HEK293 (cell line): ENCODE measurements at regions not wholly inside any gene's neighbourhood (a gene's known extent, or its start where the extent isn't known, plus 50 kb on each side); places are given as distances from the start of the nearest gene placed in this dataset.

Experiments
- CTCF ChIA-PET: fragments of 350-600 bp; formaldehyde crosslinking; extraction: SDS; loops from one replicate; lab custom pipeline; 2021; ENCODE audit warnings: antibody characterized with exemption; lab: Yijun Ruan, JAX
- POLR2A ChIA-PET: fragments of 300-600 bp; formaldehyde crosslinking; extraction: SDS; loops from one replicate; lab custom pipeline; 2020; ENCODE audit warnings: antibody characterized with exemption, inconsistent platforms; lab: Yijun Ruan, JAX
- H3K27ac ChIP-seq: fragments of 200-500 bp; sonication (Bioruptor generic); 2 replicates; pipeline ENCODE4 v1.5.1; 2014; ENCODE audit warnings: low read depth, low read length, control low read depth, inconsistent platforms; ENCODE audit errors: extremely low read depth
- H3K36me3 ChIP-seq, 2 experiments: fragments of 200-500 bp in 1 of 2; sonication (Bioruptor generic) in 1 of 2; 1 replicate in 1 of 2; 2 replicates in 1 of 2; pipeline ENCODE4 v1.5.1; 2014 to 2017; ENCODE audit warnings: inconsistent platforms in 2 of 2, low read length in 2 of 2; ENCODE audit not compliant: control insufficient read depth in 2 of 2, insufficient read depth in 1 of 2
- H3K4me1 ChIP-seq: fragments of 200-500 bp; sonication (Bioruptor generic); 2 replicates; pipeline ENCODE4 v1.5.1; 2014; ENCODE audit warnings: mild to moderate bottlenecking, low read length, inconsistent platforms; ENCODE audit not compliant: control insufficient read depth, insufficient read depth
- H3K4me3 ChIP-seq: 2 replicates; pipeline ENCODE4 v1.5.1; 2011; ENCODE audit warnings: low read depth, mild to moderate bottlenecking, control low read depth, low read length, moderate library complexity
- H3K9me3 ChIP-seq: fragments of 200-500 bp; sonication (Bioruptor generic); 2 replicates; pipeline ENCODE4 v1.5.1; 2014; ENCODE audit warnings: low read depth, low read length, inconsistent platforms; ENCODE audit not compliant: control insufficient read depth, insufficient read depth
- GLI4 ChIP-seq: fragments of 450-650 bp; formaldehyde crosslinking; IDR thresholded peaks from 2 replicates; pipeline ENCODE4 v1.5.1; 2016; ENCODE audit warnings: missing biosample characterization, missing genetic modification characterization
- GLIS2 ChIP-seq: fragments of 450-650 bp; formaldehyde crosslinking; IDR thresholded peaks from 2 replicates; pipeline ENCODE4 v1.5.1; 2016; ENCODE audit warnings: missing biosample characterization, missing genetic modification characterization
- IKZF3 ChIP-seq: fragments of 450-650 bp; IDR thresholded peaks from 2 replicates; pipeline ENCODE4 v1.5.0; 2018; ENCODE audit warnings: missing biosample characterization, mild to moderate bottlenecking, missing genetic modification characterization, moderate library complexity
- KLF9 ChIP-seq: fragments of 450-650 bp; formaldehyde crosslinking; IDR thresholded peaks from 2 replicates; pipeline ENCODE4 v1.5.1; 2016; ENCODE audit warnings: missing biosample characterization, missing genetic modification characterization, low read depth
- MZF1 ChIP-seq: fragments of 450-650 bp; formaldehyde crosslinking; IDR thresholded peaks from 2 replicates; pipeline ENCODE4 v1.5.1; 2017; ENCODE audit warnings: missing biosample characterization, missing genetic modification characterization, borderline replicate concordance
- REPIN1 ChIP-seq: fragments of 450-650 bp; formaldehyde crosslinking; IDR thresholded peaks from 2 replicates; pipeline ENCODE4 v1.5.1; 2017; ENCODE audit warnings: missing biosample characterization, missing genetic modification characterization, low read depth
- SP7 ChIP-seq: fragments of 450-650 bp; formaldehyde crosslinking; IDR thresholded peaks from 2 replicates; pipeline ENCODE4 v1.5.1; 2016; ENCODE audit warnings: missing biosample characterization, missing genetic modification characterization
- ZBTB17 ChIP-seq: fragments of 450-650 bp; formaldehyde crosslinking; IDR thresholded peaks from 2 replicates; pipeline ENCODE4 v1.5.1; 2016; ENCODE audit warnings: missing biosample characterization, missing genetic modification characterization
- ZNF133 ChIP-seq: fragments of 450-650 bp; formaldehyde crosslinking; IDR thresholded peaks from 2 replicates; pipeline ENCODE4 v1.5.1; 2016; ENCODE audit warnings: missing biosample characterization, missing genetic modification characterization
- ZNF239 ChIP-seq: fragments of 450-650 bp; formaldehyde crosslinking; IDR thresholded peaks from 2 replicates; pipeline ENCODE4 v1.5.1; 2016; ENCODE audit warnings: missing biosample characterization, missing genetic modification characterization
- ZNF341 ChIP-seq: fragments of 450-650 bp; formaldehyde crosslinking; IDR thresholded peaks from 2 replicates; pipeline ENCODE4; 2016; ENCODE audit warnings: low read depth, missing biosample characterization, missing genetic modification characterization
- ZNF354C ChIP-seq: fragments of 450-650 bp; formaldehyde crosslinking; IDR thresholded peaks from 2 replicates; pipeline ENCODE4 v1.5.1; 2016; ENCODE audit warnings: missing biosample characterization, missing genetic modification characterization, low read depth, borderline replicate concordance
- ZNF521 ChIP-seq: fragments of 450-650 bp; formaldehyde crosslinking; IDR thresholded peaks from 2 replicates; pipeline ENCODE4 v1.5.1; 2017; ENCODE audit warnings: missing biosample characterization, mild to moderate bottlenecking, missing genetic modification characterization
- ZNF548 ChIP-seq: fragments of 450-650 bp; formaldehyde crosslinking; IDR thresholded peaks from 2 replicates; pipeline ENCODE4 v1.5.1; 2016; ENCODE audit warnings: missing biosample characterization, missing genetic modification characterization
- ZNF621 ChIP-seq: fragments of 450-650 bp; formaldehyde crosslinking; IDR thresholded peaks from 2 replicates; pipeline ENCODE4 v1.5.1; 2017; ENCODE audit warnings: missing biosample characterization, missing genetic modification characterization
- ZNF76 ChIP-seq: fragments of 450-650 bp; formaldehyde crosslinking; IDR thresholded peaks from 2 replicates; pipeline ENCODE4; 2016; ENCODE audit warnings: low read depth, missing biosample characterization, missing genetic modification characterization, borderline replicate concordance
- TF ChIP-seq, protein P1 (sequence below): fragments of 450-650 bp; formaldehyde crosslinking; IDR thresholded peaks from 2 replicates; pipeline ENCODE4; 2016; ENCODE audit warnings: missing biosample characterization, missing genetic modification characterization
- TF ChIP-seq, protein P2 (sequence below): fragments of 450-650 bp; formaldehyde crosslinking; IDR thresholded peaks from 2 replicates; pipeline ENCODE4 v1.5.1; 2016; ENCODE audit warnings: missing biosample characterization, missing genetic modification characterization
- TF ChIP-seq, protein P3 (sequence below): fragments of 450-650 bp; formaldehyde crosslinking; IDR thresholded peaks from 2 replicates; pipeline ENCODE4 v1.5.1; 2016; ENCODE audit warnings: missing biosample characterization, missing genetic modification characterization
- TF ChIP-seq, protein P4 (sequence below): fragments of 450-650 bp; formaldehyde crosslinking; IDR thresholded peaks from 2 replicates; pipeline ENCODE4 v1.5.1; 2016; ENCODE audit warnings: missing biosample characterization, missing genetic modification characterization, borderline replicate concordance

DNA sequence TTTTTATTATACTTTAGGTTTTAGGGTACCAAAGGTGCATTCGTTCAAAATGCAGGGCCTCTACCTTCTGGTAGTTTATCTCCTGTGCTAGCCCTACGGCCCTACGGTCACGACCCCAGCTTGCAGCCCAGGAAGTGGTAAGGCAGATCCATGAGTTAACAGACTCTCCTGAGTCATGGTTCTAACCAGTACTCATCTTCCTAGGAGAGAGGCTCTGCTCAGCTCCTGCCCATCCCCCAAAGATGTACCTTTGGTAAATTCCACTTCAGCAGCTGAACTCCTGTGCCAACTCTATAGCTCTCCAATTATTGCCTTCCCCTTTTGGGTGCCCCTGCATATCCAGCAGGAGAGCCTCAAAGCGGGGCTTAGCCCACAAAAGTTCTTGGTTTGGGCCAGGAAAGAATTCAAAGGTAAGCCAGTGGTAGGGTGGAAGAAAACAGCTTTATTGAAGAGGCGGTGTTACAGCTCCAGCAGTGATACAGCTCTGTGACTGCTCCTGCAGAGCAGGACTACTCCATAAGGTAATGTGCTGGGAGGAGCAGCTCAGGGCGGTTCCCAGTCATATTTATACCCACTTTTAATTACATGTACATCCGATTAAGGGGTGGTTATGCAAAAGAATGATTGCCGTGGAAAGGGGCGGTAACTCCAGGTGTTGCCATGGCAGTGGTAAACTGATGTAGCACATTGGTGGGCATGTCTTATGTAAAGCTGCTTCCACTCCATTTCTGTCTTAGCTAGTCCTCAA, 241.4 kb downstream of the PMP22 start:
- Histone ChIP-seq H3K36me3 (no peaks in the 10 kb centered on the region), H3K4me1 (no peaks in the 10 kb centered on the region), H3K4me3 (no peak overlapping the region), H3K27ac (no peak overlapping the region), H3K9me3 (no peaks in the 10 kb centered on the region)
- ChIA-PET CTCF (interaction anchor here (0.9 kb wide), 1 partner anchor 9 kb away, joined by 5 read pairs; no protein-coding TSS in a partner anchor), POLR2A (interaction anchor here (0.6 kb wide), 2 partner anchors 52 to 723 kb away, joined by 3 read pairs; partner anchors contain the start of gene HS3ST3B1)
- TF ChIP-seq, protein P1, sequence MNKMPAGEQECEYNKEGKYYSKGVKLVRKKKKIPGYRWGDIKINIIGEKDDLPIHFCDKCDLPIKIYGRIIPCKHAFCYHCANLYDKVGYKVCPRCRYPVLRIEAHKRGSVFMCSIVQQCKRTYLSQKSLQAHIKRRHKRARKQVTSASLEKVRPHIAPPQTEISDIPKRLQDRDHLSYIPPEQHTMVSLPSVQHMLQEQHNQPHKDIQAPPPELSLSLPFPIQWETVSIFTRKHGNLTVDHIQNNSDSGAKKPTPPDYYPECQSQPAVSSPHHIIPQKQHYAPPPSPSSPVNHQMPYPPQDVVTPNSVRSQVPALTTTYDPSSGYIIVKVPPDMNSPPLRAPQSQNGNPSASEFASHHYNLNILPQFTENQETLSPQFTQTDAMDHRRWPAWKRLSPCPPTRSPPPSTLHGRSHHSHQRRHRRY: no peak
- no peak for TF ChIP-seq KLF9
- TF ChIP-seq, protein P2, sequence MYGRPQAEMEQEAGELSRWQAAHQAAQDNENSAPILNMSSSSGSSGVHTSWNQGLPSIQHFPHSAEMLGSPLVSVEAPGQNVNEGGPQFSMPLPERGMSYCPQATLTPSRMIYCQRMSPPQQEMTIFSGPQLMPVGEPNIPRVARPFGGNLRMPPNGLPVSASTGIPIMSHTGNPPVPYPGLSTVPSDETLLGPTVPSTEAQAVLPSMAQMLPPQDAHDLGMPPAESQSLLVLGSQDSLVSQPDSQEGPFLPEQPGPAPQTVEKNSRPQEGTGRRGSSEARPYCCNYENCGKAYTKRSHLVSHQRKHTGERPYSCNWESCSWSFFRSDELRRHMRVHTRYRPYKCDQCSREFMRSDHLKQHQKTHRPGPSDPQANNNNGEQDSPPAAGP: no peak

DNA sequence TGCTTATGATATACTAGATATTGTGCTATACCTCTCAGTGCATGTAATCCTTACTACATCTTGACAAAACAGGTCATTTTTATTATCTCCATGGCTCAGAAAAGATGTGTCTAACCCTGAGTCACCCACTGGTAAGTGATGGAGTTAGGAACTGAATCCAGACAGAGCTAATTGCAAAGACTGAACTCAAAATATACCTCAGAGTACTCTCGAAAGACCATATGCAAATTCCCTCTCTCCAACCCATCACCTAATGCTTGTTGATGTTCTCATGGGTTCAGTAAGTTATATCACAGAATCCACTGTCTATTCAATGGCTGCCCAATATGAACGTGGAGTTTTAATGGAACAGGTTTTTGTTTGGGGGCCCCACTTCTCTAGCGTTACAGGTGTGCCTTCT, 246.0 kb downstream of the PMP22 start:
- CTCF ChIA-PET: no interaction called here
- Histone ChIP-seq H3K4me3 (no peak overlapping the region), H3K4me1 (no peaks in the 10 kb centered on the region), H3K27ac (no peak overlapping the region), H3K36me3 (no peaks in the 10 kb centered on the region), H3K9me3 (no peaks in the 10 kb centered on the region)
- TF ChIP-seq, protein P1: no peak
- TF ChIP-seq IKZF3 (tag by site-specific recombination) (no peak), MZF1 (no peak), ZNF354C (no peak), ZNF76 (tag by site-specific recombination) (no peak), ZBTB17 (no peak), REPIN1 (tag by site-specific recombination) (no peak), ZNF239 (tag by site-specific recombination) (no peak), GLI4 (tag by site-specific recombination) (no peak), ZNF341 (no peak), GLIS2 (tag by site-specific recombination) (no peak), ZNF621 (tag by site-specific recombination) (no peak), ZNF521 (tag by site-specific recombination) (no peak), ZNF548 (tag by site-specific recombination) (no peak), ZNF133 (tag by site-specific recombination) (no peak), SP7 (tag by site-specific recombination) (no peak)
- TF ChIP-seq, protein P3, sequence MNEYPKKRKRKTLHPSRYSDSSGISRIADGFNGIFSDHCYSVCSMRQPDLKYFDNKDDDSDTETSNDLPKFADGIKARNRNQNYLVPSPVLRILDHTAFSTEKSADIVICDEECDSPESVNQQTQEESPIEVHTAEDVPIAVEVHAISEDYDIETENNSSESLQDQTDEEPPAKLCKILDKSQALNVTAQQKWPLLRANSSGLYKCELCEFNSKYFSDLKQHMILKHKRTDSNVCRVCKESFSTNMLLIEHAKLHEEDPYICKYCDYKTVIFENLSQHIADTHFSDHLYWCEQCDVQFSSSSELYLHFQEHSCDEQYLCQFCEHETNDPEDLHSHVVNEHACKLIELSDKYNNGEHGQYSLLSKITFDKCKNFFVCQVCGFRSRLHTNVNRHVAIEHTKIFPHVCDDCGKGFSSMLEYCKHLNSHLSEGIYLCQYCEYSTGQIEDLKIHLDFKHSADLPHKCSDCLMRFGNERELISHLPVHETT (tag by site-specific recombination): no peak
- TF ChIP-seq, protein P4, sequence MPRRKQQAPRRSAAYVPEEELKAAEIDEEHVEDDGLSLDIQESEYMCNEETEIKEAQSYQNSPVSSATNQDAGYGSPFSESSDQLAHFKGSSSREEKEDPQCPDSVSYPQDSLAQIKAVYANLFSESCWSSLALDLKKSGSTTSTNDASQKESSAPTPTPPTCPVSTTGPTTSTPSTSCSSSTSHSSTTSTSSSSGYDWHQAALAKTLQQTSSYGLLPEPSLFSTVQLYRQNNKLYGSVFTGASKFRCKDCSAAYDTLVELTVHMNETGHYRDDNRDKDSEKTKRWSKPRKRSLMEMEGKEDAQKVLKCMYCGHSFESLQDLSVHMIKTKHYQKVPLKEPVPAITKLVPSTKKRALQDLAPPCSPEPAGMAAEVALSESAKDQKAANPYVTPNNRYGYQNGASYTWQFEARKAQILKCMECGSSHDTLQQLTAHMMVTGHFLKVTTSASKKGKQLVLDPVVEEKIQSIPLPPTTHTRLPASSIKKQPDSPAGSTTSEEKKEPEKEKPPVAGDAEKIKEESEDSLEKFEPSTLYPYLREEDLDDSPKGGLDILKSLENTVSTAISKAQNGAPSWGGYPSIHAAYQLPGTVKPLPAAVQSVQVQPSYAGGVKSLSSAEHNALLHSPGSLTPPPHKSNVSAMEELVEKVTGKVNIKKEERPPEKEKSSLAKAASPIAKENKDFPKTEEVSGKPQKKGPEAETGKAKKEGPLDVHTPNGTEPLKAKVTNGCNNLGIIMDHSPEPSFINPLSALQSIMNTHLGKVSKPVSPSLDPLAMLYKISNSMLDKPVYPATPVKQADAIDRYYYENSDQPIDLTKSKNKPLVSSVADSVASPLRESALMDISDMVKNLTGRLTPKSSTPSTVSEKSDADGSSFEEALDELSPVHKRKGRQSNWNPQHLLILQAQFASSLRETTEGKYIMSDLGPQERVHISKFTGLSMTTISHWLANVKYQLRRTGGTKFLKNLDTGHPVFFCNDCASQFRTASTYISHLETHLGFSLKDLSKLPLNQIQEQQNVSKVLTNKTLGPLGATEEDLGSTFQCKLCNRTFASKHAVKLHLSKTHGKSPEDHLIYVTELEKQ: no peak
- POLR2A ChIA-PET: no interaction called here
